Activated CD4-positive, alpha-beta T cell treated with anti-CD3 and anti-CD28 coated beads for 4 hours (primary cell): ENCODE measurements at regions not wholly inside any gene's neighbourhood (a gene's known extent, or its start where the extent isn't known, plus 50 kb on each side); places are given as distances from the start of the nearest gene placed in this dataset.

Experiments used
- DNase-seq, 2 donors: peaks; one replicate each; pipeline ENCODE4 v3.0.0-alpha.2; 2020

DNA sequence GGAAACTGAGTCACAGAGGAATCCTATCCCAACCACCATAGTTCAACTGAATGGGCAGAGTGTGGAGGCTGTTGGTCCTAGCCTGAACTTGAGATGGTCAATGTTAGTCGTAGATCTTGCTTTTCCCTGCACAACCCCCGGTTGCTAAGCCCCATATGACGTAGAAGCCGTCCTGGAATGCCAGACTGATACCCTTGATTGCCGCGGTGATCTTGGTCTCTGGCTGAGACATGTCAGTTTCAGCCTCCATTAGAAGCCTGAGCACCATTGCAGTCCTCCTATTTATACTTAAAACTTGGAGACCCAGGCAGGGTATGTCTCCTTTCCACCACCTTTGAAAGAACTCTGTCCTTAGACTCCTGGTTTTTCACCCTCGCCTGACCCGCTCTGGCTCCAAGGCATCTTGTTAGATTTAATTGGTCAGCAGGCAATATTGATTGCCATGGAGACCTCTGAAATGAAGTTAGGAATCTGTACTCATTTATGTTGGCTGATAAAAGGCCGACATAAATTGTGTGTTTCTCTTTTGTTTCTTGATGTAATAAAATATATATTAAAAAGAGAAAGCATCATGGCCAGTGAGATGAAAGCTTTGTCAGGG is 53.4 kb downstream of the RPLP1 start:
- DNase-seq = no peak

GRCh38 chr15:69508659-69509058 is 56.0 kb downstream of the RPLP1 start:
- no peak for DNase-seq

- no peak for DNase-seq
These were observed 56.5 kb downstream of the RPLP1 start for GRCh38 chr15:69509131-69509530.

GRCh38 chr15:69510556-69510955 is 57.9 kb downstream of the RPLP1 start:
- no peak for DNase-seq

GRCh38 chr15:69511015-69511414 is 58.4 kb downstream of the RPLP1 start:
- no peak for DNase-seq

GRCh38 chr15:69511716-69512340 is 59.2 kb downstream of the RPLP1 start:
- DNase-seq = no peak

DNA sequence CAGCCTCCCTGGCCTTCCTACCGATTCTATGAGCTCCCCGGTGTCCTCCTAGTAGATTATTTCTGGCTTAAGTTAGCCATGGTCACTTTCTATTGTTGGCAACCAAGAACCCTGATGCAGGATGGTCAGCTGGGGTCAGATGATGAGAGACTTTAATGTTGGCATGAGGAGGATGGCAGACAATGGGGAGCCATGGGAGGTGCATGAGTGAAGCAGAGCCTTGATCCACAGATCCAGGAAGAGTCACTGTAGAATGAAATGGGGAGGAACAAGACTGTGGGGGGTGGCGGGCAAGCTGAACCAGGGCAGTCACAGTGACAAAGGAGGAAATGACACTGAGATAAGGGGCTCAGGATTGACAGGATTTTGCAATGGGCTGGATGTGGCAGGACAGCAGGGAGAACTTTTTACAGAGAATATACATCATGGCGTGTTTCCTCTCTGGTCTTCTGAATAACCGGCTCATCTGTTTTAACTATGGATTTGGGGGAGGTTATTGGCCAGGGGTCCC is 60.9 kb downstream of the RPLP1 start:
- no peak for DNase-seq

DNA sequence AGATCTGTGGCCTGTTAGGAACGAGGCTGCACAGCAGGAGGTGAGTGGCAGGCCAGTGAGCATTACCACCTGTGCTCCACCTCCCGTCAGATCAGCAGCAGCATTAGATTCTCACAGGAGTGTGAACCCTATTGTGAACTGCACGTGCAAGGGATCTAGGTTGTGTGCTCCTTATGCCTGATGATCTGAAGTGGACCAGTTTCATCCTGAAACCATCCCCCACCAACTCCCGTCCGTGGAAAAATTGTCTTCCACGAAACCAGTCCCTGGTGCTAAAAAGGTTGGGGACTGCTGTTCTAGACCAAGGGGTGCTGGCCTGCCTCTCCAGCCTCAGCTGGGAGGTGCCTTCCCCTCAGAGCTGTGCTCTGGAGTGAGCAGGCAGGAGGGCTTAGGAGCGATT is 61.4 kb downstream of the RPLP1 start:
- no peak for DNase-seq

- no peak for DNase-seq
These were observed 62.9 kb downstream of the RPLP1 start for GRCh38 chr15:69515508-69515907.

- no peak for DNase-seq
These were observed 63.3 kb downstream of the RPLP1 start for GRCh38 chr15:69515926-69516325.

GRCh38 chr15:69517052-69517451 is 64.4 kb downstream of the RPLP1 start:
- no peak for DNase-seq

GRCh38 chr15:69518806-69519205 is 66.2 kb downstream of the RPLP1 start:
- no peak for DNase-seq

DNA sequence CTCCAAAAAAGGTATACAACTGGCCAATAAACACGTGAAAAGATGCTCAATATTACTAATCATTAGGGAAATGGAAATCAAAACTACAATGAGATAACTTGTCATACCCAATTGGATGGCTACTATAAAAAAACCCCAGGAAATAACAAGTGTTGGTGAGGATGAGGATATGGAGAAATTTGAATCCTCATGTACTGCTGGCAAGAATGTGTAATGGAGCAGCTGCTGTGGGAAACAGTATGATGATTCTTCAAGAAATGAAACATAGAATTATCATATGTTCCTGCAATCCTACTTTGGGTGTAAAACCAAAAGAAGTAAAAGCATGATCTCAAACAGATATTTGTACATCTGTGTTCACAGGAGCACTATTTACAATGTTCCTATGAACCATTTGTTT is 67.4 kb downstream of the RPLP1 start:
- no peak for DNase-seq

DNA sequence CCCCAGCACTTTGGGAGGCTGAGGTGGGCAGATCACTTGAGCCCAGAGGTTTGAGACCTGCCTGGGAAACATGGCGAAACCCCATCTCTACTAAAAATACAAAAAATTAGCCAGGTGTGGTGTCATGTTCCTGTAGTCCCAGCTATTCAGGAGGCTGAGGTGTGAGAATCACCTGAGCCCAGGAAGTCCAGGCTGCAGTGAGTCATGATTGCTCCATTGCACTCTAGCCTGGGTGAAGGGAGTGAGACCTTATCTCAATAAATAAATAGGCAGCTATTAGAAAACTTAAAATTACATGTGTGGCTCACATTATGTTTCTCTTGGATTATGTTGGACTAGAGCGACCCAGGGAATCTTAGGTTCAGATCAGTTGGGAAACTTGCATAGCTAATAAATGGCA is 69.7 kb downstream of the RPLP1 start:
- no peak for DNase-seq

GRCh38 chr15:69523010-69524001 is 70.7 kb downstream of the RPLP1 start:
- peak; percentile 63 to 73 for DNase-seq

DNA sequence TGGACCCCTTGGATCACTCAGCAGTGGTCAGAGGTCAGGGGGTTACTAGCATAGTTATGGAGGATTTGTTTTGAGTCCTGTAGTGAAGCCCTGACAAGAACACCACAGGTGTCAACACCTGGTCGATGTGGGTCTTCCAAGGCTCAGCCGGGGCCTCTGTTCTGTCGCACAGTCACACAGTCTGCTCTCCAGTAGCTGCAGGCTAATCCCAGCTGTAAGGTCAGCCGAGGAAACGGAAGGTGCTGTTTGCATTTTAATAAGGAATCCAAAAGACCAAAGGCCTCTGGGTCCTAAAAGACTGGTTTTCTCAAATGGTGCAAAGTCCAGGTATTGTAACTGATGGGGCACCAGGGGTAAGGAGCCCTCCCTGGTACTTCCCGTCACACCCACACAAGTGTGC is 71.7 kb downstream of the RPLP1 start:
- DNase-seq = no peak

GRCh38 chr15:69524814-69525213 is 72.2 kb downstream of the RPLP1 start:
- DNase-seq = no peak

- DNase-seq = no peak
These were observed 72.9 kb downstream of the RPLP1 start for GRCh38 chr15:69525543-69525942.

DNA sequence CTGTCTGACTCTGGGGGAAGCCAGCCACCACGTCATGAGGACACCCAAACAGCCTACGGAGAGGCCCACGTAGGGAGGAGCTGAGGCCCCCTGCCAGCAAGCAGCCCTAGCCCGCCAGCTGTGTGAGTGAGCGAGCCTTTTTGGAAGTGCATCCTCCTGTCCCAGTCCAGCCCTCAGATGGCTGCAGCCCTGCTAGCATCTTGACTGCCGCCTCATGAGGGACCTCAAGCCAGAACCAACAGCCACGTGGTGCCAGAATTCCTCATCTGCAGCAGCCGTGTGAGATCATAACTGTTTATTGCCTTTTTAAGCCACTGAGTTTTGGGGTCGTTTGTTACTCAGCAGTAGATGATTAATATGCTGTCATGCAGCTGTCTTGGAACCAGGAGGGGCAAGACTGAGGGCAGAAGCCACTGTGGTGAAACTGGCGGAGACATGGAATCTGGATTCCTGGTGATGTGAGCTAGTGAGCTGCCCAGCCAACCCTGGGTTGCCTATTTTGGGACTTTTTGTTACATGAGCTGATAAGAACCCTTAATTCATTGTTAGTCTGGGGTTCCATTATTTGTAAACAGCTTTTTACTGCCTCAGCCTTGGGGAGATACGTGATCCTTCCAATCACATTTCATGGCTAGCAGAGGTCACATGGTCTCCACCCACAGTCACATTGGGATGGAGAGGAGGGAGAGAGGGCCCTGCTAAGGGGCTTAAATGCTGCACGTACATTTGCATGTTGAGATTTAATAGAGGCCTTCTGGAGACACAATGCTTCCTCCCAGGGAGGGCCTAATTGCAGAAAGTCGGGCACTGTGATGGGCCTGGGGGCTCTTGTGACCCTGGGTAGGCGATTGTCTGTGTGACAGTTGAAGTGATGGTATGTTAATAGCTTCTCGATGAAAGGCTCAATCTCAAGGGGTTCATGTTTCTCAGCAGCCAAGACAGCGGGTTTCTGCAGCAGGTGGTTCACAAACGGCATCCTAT is 73.8 kb downstream of the RPLP1 start:
- no peak for DNase-seq

- DNase-seq = no peak
These were observed 76.5 kb downstream of the RPLP1 start for GRCh38 chr15:69529141-69529540.

- no peak for DNase-seq
These were observed 77.5 kb downstream of the RPLP1 start for GRCh38 chr15:69529961-69530633.
